Daoy (cell line): ENCODE measurements at regions not wholly inside any gene's neighbourhood (a gene's known extent, or its start where the extent isn't known, plus 50 kb on each side); places are given as distances from the start of the nearest gene placed in this dataset.

ENCODE experiments used
- DNase-seq: peaks from one replicate; pipeline ENCODE4 v3.0.0-alpha.2; 2015; ENCODE audit warnings: low read depth

- DNase-seq, result no peak
These were observed 69.7 kb downstream of the PSMB1 start for GRCh38 chr6:170483413-170483812.

- DNase-seq, result no peak
These were observed 72.9 kb downstream of the PSMB1 start for GRCh38 chr6:170480050-170480692.

- peak; percentile 68 for DNase-seq
These were observed 76.7 kb downstream of the PSMB1 start for GRCh38 chr6:170476360-170476759.

GRCh38 chr6:170475118-170475517 lies 78.0 kb downstream of the PSMB1 start:
- no peak for DNase-seq

GRCh38 chr6:170473801-170474200 lies 79.3 kb downstream of the PSMB1 start:
- no peak for DNase-seq

GRCh38 chr6:170473301-170473717 lies 79.8 kb downstream of the PSMB1 start:
- DNase-seq, result no peak

GRCh38 chr6:170471491-170471890 lies 81.6 kb downstream of the PSMB1 start:
- DNase-seq, result no peak

- DNase-seq, result no peak
These were observed 82.4 kb downstream of the PSMB1 start for GRCh38 chr6:170470734-170471133.

GRCh38 chr6:170464524-170464979 lies 88.6 kb downstream of the PSMB1 start:
- DNase-seq, result no peak

- DNase-seq, result no peak
These were observed 89.0 kb downstream of the PSMB1 start for GRCh38 chr6:170464080-170464479.

GRCh38 chr6:170463101-170463721 lies 89.9 kb downstream of the PSMB1 start:
- DNase-seq, result no peak

- no peak for DNase-seq
These were observed 90.6 kb downstream of the PSMB1 start for GRCh38 chr6:170462366-170463020.

- DNase-seq, result no peak
These were observed 91.3 kb downstream of the PSMB1 start for GRCh38 chr6:170461556-170462365.

- DNase-seq, result no peak
These were observed 92.0 kb downstream of the PSMB1 start for GRCh38 chr6:170461111-170461510.

- DNase-seq, result no peak
These were observed 92.5 kb downstream of the PSMB1 start for GRCh38 chr6:170460641-170461040.

- peak; percentile 90 for DNase-seq
These were observed 93.7 kb downstream of the PSMB1 start for GRCh38 chr6:170459451-170459850.

GRCh38 chr6:170456886-170457698 lies 96.0 kb downstream of the PSMB1 start:
- DNase-seq, result no peak
